ENCODE measurements at regions not wholly inside any gene's neighbourhood (a gene's known extent, or its start where the extent isn't known, plus 50 kb on each side); places are given as distances from the start of the nearest gene placed in this dataset.

DNA sequence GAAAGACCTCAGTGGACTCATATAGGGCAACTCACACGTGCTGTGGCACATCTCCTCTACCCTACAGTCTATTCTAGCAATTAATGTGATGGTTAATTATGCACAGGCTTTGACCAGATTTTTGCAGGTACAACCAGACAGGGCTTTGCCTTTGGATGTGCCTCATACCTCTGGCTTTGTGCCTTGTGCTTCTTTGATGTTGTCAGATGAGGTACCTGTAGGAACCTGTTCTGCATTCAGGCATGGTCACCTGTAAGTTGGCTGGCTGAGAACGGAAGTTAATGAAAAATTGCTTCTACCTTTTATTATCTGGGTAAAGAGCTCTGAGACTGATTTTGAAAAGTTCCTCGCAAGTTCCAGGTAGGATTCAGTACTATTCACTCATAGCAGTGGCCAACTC is 462.9 kb upstream of the ZFHX3 start:
- no peak for DNase-seq

DNA sequence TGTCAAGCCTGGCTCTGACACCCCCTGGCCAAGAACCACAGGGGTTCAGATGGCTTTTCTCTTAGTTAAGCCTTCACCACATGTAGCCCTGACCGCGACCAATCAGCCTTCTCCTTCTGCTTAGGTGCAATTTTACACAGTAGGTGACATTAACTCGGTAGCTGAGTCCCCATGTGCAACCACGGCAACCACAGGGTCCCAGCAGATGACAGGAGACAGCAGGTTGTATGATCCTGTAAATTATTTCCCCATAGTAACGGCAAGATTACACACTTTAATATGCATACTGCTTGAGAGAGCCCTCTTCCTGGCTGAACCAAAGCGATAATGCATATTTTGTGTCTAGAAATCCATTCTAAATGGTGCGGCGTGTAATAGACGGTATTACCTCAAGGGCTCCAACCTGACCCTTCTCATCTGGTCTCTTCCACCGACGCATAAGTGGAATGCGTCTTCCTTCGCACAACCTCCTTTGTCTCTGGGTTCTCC is 458.7 kb upstream of the ZFHX3 start:
- DNase-seq, result no peak

DNA sequence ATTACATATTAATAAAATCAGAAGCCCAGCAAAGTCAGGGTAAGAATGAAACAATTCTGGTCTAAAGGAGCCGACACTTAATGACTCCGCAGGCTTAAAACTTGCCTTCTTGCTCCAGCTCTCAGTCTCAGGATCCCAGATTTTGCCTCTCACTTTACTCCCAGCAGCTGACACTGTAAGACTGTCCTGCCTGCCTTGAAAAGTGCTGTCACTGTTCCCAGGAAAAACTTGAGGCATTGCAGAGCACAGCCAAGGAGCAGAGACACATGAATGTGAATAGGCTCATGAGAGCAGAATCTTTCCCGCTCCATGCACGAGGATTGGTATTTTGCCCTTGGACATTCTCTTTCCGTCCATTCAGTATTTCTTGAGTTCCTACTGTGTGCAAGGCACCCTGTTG is 457.6 kb upstream of the ZFHX3 start:
- DNase-seq, result no peak

DNA sequence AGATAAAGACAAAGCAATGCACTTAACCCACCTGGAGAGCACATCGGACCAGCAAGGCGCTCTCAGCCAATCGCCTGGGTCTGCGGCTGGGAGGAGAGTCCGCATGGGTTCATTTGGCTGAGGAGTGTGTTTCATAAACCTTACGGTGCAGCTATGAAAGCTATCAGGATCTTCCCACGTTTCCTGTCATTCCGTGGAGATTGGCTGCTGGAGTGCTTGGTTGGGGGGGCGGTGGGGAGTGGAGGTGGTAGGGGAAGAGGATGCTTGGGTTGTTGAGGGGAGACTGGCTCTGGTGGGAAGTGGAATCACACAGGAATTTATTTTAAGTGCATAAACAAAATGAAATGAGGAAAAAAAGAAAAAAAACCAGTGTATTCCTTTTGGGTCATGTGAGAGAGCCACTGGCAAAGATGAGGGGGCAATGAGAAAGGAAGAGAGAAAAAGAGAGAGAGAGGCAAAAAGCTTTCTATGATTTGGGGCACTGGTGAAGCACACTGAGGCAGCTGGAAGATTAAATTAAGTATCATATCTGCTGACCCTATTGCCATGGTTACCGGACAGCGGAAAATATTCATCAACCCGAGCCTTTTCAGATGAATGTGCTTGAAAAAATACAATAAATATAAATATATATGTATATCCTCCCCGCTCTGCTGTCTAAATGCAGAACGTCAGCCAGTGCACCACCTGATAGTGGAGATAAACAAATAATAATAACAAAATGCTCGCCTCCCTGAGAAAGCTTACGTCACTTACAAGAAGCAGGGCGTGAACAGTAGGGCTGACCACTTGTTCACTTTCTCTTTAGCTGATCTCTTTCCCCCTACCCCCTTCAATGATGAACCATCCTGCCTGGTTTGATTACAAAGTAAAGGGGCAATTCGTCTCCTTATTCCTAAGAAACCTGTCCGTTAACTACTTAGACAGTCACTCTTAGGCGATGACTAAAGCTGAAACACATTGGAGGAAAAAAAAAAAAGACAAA is 457.0 kb upstream of the ZFHX3 start:
- DNase-seq, result no peak

DNA sequence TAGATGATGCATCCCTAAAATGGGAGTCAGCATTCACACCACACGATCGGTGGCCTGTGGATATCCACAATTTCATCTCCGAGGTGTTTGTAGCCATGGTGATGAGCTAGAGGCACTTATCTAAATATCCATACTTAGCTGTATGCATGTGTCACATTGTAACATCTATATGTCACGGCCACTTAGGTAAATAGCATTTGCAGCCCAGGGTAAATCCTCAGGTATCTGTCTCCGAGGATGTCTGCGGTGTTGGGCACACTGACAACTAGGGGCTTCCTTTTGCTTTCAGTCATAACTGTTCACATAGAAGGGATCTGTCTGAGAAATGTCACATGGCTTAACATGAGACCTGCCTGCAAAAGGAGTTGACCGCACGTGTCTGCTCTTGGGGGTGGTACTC is 455.2 kb upstream of the ZFHX3 start:
- DNase-seq, result no peak

DNA sequence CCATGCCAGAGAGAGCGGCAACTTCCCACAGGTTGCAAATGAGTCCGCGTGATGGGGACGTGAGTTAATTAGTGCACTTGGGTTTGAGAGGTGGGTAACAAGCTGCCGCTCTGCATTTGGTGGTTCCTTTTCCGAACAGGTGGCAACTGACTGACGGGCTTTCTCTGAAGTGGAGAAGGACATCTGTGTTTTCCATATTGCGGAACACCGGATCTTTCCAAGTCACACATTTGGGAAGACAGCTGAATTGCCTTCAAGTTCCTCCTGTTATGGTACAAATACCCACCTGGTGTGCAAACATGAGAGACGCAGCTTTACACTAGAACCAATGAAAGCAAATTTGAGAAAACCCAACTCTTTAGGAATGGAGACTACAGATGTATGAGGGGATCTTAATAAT is 451.3 kb upstream of the ZFHX3 start:
- DNase-seq, result no peak

DNA sequence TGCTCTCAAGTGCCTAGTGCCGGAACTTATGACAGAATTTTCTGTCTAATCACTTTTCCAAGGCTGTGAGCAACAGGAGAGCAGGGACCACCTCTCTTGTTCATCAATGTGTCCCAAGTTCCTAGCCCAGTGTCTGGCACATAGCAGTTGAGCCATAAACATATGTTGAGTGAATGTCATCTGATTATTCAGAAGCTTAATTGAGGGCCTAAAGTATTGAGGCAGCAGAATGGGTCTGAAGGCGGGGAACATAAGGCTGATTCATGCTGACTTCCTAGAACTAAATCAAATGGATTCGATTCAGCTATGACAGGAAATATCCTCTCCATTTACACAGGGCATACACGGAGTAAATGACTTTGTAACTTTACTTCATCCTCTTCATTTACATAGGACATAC is 438.0 kb upstream of the ZFHX3 start:
- no peak for DNase-seq

DNA sequence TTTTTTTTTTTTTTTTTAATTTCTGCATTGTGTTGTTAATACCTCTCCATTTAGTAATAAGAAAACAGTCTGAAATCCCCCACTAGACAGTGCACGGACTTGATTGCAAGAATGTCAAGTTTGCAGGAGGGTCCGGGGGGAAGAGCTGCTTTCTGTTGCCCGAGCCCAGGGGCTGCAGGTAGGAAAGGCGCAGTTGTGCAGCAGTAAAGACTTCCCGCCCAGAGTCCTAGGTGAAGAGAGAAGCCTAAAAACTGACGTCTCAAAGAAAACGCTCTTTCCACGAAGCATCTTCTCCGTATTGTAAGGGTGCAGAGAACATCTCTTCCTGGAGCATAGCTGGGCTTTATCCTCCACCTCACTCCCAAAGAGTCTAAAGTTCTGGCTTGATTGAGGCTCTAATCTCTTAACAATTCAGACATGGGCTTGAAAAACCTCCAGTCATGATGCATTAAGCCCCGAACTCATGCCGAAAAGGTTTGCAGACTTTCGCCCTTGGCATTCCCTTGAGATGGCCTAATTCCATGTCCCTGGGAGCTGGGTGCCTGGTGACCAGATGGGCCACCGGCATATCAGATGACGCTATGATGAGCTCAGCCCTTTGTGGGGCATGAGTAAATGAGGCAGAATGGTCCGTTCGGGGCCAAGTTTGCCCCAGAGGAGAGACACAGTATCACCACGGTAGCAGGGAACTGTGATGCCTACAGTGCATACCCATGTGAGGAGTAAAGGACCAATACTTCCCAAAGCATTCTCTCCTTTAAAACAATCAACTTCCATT is 436.2 kb upstream of the ZFHX3 start:
- DNase-seq, result no peak

DNA sequence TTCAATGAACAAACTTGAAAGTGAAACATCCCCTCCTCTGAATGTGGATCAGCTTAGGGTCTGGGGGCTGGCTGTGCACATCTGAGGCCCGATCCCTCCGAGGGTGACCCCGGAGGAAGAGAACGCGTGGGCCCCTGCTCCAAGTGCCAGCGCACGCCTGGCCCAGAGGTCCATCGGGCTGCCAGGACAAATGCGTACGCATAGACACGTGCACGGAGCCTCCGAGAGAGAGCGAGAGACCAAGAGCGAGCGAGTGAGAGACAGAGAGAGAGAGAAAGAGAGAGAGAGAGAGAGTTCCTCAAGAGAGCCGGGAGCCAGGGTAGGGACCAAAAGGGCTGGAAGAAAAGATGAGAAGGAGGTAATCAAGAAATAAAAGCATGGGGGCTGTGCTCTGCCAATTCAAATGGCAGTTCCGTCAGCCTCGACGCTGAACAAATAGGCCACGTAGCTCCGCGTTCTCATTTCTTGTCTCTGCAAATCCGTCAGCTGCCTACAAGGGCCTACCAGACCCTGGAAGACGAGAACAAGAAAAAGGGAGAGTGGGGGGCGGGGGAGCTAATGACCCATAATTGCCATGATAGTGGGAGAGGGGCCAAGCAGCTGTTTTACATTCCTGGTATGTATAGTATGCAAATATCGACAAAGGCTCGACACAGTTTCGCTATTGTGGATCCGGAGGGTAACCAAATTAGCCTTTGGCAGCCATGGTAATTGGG is 435.3 kb upstream of the ZFHX3 start:
- DNase-seq, result no peak

DNA sequence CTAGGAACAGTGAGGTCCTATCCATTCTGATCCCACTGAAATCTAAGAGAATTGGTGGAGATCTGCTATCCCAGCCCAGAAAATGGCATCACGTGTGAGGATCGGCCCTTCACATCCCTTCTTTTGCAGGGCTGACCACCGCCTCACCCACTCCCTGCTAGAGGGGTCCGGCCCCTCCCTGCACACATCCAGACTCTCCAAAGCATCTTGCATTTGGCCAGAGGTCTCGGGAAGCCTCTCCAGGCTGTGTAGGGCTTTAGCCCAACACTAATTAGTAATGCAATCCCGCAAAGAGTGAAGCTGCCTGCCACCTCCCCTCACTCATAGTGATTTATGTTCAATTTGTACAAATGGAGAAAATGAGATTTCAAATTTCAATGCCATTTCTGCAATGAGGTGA is 434.4 kb upstream of the ZFHX3 start:
- DNase-seq, result no peak

DNA sequence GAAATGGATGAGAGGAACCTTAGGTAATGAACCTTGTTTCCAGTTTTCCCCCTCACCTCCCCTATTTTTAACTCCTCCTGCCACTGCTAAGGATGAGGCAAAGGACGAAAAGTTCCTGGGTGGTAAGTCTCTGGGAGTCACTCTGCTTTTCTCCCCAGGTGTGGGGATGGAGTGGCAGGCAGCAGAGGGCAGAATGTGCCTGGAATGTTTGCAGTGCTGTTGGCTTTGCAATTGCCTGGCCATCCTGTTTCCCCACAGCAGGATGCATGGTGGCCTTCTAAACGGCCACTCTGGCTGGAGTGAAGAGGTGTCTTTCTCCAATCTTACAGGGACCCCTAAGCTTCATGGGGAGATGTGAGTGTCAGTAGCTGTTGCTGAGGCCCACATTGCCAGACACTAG is 432.5 kb upstream of the ZFHX3 start:
- no peak for DNase-seq

DNA sequence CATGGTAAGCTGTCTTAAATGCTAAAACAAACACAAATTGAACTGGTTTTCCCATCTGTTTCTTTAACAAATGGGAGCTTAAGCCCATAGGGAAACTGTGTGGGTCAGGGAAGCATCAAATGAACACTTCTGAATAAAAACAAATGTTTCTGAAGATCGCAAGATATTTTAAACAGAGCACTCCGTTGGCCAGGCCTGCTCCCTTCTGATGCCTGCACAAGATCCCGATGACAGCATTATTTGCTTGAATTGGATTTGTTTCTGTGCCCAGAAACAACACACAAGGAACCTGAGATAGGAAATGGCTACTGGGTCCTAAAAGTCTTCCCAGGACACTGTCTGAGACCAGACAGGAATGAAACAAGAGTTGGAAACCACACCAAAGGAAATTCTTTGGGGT is 425.8 kb upstream of the ZFHX3 start:
- DNase-seq, result no peak

DNA sequence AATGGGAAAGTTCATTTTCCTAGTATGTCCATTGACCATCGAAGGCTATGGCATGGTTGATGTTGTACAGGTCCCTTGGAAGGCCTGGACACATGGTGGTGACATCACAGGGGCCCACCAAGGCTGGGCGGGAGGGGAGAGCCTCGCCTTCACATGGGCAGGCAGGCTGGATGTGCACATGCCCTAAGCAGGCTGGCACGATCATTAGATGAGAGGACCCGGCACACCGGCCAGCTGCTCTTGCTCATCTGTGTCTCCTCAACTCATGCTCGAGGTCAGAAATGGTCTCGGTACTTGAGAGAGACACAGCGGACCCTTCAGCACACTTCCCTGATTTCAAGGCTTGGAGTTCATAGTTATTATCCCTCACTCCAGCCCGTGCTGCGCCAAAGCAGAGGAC is 416.9 kb upstream of the ZFHX3 start:
- DNase-seq, result no peak

DNA sequence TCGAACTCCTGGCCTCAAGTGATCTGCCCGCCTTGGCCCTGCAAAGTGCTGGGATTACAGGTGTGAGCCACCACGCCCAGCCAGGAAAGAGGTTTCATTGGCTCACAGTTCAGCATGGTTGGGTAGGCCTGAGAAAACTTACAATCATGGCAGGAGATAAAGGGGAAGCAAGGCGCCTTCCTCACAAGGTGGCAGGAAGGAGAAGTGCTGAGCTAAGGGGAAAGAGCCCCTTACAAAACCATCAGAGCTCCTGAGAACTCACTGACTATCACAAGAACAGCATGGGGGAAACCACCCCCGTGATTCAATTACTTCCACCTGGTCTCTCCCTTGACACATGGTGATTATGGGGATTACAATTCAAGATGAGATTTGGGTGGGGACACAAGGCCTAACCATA is 411.7 kb upstream of the ZFHX3 start:
- no peak for DNase-seq

DNA sequence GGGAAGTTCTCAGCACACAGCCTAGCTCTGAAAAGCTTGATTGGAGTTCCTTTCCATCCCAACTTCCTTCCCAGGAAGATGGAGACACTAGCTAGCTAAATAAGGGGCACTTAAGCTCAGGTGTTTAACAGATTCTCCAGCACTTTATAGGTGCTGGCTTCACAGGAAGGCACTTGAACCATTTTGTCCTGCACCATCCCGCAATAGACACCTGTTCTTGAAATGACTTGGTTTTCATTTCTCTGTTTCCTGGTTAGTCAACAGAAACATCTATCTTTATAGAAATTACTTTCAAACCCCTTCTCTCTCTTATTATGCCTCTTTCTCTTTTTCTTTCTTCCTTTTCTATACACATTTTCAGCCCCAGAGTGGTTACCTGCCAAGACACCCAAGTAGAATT is 409.9 kb upstream of the ZFHX3 start:
- no peak for DNase-seq

DNA sequence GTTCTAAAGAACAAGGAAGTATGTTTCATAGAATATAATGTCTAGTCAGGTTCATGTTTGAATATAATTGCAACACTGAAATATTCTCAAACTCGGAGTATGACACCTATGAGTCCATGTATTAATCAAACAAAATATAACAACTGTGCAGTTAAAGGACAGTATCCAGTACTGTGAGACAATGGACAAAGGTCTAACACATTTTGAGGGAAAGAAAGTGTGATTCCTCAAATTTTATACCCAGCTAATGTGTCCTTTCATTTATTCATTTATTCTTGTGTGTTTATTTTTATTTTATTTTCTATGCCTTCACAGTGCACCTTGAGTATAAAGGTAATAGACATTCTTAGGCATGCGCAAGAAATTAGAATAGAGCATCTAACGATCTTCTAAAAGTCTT is 401.0 kb upstream of the ZFHX3 start:
- DNase-seq, result no peak

DNA sequence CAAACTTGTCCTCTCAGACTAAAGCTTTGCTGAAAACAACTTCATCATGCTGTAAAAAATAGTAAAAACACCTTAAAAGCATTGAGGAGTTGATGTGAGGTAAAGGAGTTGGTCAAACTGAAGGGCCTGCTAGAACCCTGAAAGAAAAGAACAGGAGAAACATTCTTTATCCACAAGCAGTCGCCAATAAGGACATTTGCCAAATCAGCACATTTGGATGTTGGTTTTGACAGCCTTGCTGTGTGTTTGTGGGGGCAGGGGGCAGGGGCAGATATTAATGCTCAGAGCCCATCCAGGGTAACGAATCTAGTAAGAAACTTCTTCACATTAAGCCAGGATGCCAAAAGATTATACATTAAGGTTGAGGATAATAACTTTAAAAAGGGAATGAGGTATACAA is 399.9 kb upstream of the ZFHX3 start:
- DNase-seq, result no peak

DNA sequence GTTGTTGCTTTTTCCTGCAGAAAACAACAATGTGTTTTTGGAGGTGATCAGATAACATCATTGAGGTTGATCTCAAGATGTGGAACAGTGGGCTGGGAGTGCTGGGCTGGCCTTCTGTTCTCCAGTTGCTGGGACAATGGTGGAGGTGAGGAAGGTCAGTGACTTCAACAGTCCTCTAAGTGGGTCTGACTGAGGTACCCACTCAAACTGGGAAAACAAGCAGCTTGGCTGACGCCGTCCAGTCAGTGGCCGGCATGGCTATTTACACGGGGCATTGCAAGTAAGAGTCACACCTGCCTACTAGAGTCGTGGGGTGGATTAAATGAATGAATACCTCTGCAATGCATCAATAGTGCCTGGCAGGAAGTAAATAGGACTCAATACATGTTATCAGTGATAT is 386.7 kb upstream of the ZFHX3 start:
- DNase-seq, result no peak

DNA sequence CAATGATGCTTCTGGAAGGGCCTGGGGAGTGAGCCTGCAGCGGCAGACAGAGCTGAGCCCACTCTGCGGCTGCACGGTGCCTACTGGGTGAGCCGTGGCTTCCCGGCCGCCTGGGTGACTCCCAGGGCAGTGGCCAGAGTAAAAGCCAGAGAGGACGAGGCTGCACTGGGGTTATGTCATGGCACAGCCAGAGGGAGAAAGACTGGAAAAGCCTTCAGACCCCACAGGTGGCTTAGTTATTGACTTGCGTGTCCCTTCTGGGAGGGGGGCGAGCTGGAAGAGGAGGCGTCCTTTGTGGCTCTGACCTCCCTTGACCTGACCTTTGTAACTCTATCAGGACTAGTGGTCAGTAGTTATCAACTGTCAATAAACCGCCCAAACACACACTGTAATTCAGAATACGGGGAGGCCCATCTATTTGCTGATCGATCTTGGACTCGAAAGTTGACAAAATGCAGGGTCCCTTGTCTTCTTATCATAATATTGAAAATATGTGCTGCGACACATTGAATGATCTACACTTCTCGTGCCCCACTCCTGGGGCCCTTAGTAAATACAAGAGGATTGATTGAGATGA is 385.9 kb upstream of the ZFHX3 start:
- no peak for DNase-seq

DNA sequence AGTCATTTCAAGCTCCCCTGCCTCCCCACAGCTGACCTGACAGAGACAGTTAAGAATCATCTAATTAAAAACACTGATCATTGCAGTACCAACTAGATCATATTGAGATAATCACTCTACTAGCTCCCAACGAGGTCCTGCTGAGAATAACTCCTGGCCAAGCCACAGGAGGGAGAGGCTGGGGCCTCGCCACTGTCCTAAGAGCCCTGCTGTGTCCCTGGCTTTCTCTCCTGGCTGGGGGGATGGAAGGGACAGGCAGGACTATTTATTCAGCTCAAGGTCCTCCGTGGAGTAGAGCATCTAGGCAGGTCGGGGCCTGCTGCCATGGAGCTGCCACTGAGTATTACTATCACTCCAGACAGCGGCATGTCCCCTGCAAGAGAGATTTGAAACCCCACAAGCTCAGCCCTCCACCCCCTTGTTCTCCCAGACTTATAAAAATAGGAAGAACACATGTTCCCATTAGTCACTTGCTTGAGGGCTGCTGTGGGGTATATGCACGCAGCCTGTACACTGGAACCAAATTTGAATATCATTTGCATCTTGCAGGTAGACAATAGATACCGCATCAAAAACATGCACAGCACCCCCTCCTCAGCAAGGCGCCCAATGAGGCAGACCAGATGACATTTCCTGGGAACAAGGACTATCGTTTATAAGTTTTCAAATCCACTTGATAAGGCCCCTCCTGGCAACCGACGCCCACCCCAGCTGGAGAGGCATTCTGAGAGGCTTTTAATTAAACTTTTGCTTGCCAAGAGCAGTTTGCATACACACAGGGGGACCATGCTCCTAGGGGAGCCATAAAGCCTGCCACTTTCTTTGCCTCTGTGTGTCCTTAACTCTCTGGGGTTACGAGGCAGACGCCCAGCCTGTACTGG is 385.2 kb upstream of the ZFHX3 start:
- no peak for DNase-seq

DNA sequence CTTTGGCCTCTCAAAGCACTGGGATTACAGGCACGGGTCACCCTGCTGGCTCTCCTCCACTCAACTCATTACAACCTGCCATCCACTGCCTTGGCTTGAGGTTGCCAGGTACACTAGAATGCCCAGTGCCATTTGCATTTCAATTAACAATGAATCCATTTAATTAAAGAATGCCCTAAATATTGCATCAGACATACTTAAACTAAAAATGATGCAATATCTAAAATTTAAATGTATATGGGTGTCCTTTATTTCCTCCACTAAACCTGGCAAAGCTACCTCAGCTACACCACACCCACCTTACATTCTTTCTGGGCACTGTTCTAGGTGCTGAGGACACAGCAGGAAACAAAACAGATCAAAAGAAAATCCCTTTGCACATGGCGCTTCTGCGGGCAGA is 382.2 kb upstream of the ZFHX3 start:
- no peak for DNase-seq

DNA sequence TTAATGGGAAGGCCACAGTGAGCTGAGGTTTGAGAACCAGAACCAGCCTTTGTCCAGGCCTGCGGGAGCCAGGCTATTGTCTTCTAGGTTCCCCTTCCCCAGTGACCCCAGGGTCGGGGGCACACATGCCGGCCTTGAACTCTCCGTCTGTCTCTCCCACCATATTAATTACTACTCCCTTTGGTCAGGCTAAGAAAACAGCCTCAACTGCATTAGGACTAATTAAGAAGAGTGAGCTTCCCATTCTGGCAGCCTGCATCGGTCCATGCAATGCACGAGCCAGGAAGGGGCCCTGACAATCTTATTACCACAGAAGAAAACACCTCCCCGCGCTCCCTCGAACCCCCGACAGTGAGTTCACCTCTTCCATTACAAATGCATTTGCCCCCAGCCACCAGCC is 380.2 kb upstream of the ZFHX3 start:
- no peak for DNase-seq
